GM13976 (cell line): ENCODE measurements at regions not wholly inside any gene's neighbourhood (a gene's known extent, or its start where the extent isn't known, plus 50 kb on each side); places are given as distances from the start of the nearest gene placed in this dataset.
"Not testable (repeated sequence)": the region's sequence is repeated elsewhere in the genome, so short reads cannot be mapped to it uniquely, and the experiment has no call there.

Experiments
- DNase-seq: peaks from one replicate; pipeline ENCODE4 v3.0.0; 2012; ENCODE audit warnings: low spot score
- CTCF ChIP-seq: IDR thresholded peaks from 2 replicates; pipeline ENCODE4 v1.5.1; 2012; ENCODE audit warnings: borderline replicate concordance, mild to moderate bottlenecking; ENCODE audit not compliant: insufficient read depth; ENCODE audit errors: extremely low read depth, missing control alignments, control extremely low read depth
- in situ Hi-C: fragments of 300-500 bp; cut with MboI; formaldehyde crosslinking; loops from one replicate; pipeline ENCODE4 v1.12.0; 2022; ENCODE audit warnings: low sequenced_read_pairs, mixed read lengths, inconsistent platforms; ENCODE audit not compliant: unreplicated experiment

GRCh38 chr4:19195696-19196095 lies 1056.0 kb upstream of the SLIT2 start:
- DNase-seq = no peak
- no peak for TF ChIP-seq CTCF
- in situ Hi-C loops = no loop called here

- TF ChIP-seq CTCF = no peak
- DNase-seq = no peak
- in situ Hi-C loops = no loop called here
These were observed 1057.0 kb upstream of the SLIT2 start for GRCh38 chr4:19194672-19195071.

- no peak for TF ChIP-seq CTCF
- in situ Hi-C loops = no loop called here
- no peak for DNase-seq
These were observed 1058.3 kb upstream of the SLIT2 start for GRCh38 chr4:19193274-19193981.

- in situ Hi-C loops = no loop called here
- no peak for TF ChIP-seq CTCF
- DNase-seq = no peak
These were observed 1059.6 kb upstream of the SLIT2 start for GRCh38 chr4:19191979-19192650.

GRCh38 chr4:19187691-19188090 lies 1064.0 kb upstream of the SLIT2 start:
- in situ Hi-C loops = no loop called here
- DNase-seq = no peak
- TF ChIP-seq CTCF = no peak

- in situ Hi-C loops = no loop called here
- no peak for TF ChIP-seq CTCF
- no peak for DNase-seq
These were observed 1064.6 kb upstream of the SLIT2 start for GRCh38 chr4:19187096-19187495.

GRCh38 chr4:19181631-19182030 lies 1070.1 kb upstream of the SLIT2 start:
- DNase-seq, in situ Hi-C loops: not testable (repeated sequence)
